Breast epithelium (tissue), 3 donors: ENCODE measurements at regions not wholly inside any gene's neighbourhood (a gene's known extent, or its start where the extent isn't known, plus 50 kb on each side); places are given as distances from the start of the nearest gene placed in this dataset.

Experiments used
- CTCF ChIP-seq, 3 donors: fragments of 450-650 bp; IDR thresholded peaks; one replicate each; pipeline ENCODE4 v1.5.1; 2016 to 2017; ENCODE audit warnings: antibody characterized with exemption in 3 of 3, mild to moderate bottlenecking in 3 of 3, moderate library complexity in 3 of 3
- POLR2AphosphoS5 ChIP-seq, 3 donors: sonication (generic); formaldehyde crosslinking; IDR thresholded peaks; one replicate each; pipeline ENCODE4 v1.6.1; 2017; ENCODE audit warnings: antibody characterized with exemption in 3 of 3

GRCh38 chr2:180110469-180110868 is 103.4 kb upstream of the CWC22 start:
- TF ChIP-seq CTCF (IDR thresholded peaks at IDR 0.05) (no peak), POLR2AphosphoS5 (IDR thresholded peaks at IDR 0.05) (no peak)
